HEK293T (cell line): ENCODE measurements at regions not wholly inside any gene's neighbourhood (a gene's known extent, or its start where the extent isn't known, plus 50 kb on each side); places are given as distances from the start of the nearest gene placed in this dataset.

Source experiments
- ARNT ChIP-seq: fragments of 450-650 bp; IDR thresholded peaks from 2 replicates; pipeline ENCODE4 v1.6.1; 2017; ENCODE audit warnings: mild to moderate bottlenecking
- BHLHE40 ChIP-seq: fragments of 450-650 bp; IDR thresholded peaks from 2 replicates; pipeline ENCODE4 v1.6.1; 2016; ENCODE audit warnings: mild to moderate bottlenecking, moderate library complexity, borderline replicate concordance
- ELF4 ChIP-seq: fragments of 450-650 bp; IDR thresholded peaks from 2 replicates; pipeline ENCODE4 v1.6.1; 2017; ENCODE audit warnings: antibody characterized with exemption
- FOXA1 ChIP-seq: fragments of 450-650 bp; IDR thresholded peaks from 2 replicates; pipeline ENCODE4 v1.6.1; 2016; ENCODE audit warnings: mild to moderate bottlenecking
- FOXK2 ChIP-seq: fragments of 450-650 bp; IDR thresholded peaks from 2 replicates; pipeline ENCODE4 v1.6.1; 2016; ENCODE audit warnings: mild to moderate bottlenecking
- FOXM1 ChIP-seq: fragments of 450-650 bp; IDR thresholded peaks from 2 replicates; pipeline ENCODE4 v1.6.1; 2017; ENCODE audit warnings: mild to moderate bottlenecking, borderline replicate concordance
- SP1 ChIP-seq: fragments of 450-650 bp; IDR thresholded peaks from 2 replicates; pipeline ENCODE4 v1.6.1; 2017
- SUZ12 ChIP-seq: fragments of 450-650 bp; IDR thresholded peaks from 2 replicates; pipeline ENCODE4 v1.6.1; 2016; ENCODE audit warnings: mild to moderate bottlenecking
- TARDBP ChIP-seq: fragments of 450-650 bp; IDR thresholded peaks from 2 replicates; pipeline ENCODE4 v1.6.1; 2016
- TF ChIP-seq, protein P1 (sequence below): fragments of 450-650 bp; IDR thresholded peaks from 2 replicates; pipeline ENCODE4 v1.6.1; 2016

DNA sequence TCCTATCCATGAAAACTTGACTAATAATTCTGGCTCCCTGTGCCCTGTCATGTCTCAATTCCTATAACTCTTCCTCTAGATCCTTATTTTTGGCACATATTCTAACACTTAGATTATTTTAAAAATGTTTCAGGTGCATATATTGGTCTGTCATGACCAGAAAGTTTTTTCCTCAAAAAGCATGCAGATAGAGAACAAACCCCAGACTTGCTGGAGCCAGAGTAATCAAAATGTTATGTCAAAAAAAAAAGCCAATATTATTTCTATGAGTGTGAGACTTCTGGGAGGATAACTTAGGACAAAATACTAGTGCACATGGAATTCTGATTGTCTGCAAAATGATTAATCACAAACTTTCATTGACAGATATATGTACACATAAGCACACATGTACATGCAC, 135.1 kb upstream of the MROH9 start:
- TF ChIP-seq FOXM1 (no peak), ELF4 (no peak), BHLHE40 (no peak), ARNT (no peak), SP1 (no peak), FOXK2 (no peak), FOXA1 (no peak), SUZ12 (no peak), TARDBP (no peak)
- TF ChIP-seq, protein P1, sequence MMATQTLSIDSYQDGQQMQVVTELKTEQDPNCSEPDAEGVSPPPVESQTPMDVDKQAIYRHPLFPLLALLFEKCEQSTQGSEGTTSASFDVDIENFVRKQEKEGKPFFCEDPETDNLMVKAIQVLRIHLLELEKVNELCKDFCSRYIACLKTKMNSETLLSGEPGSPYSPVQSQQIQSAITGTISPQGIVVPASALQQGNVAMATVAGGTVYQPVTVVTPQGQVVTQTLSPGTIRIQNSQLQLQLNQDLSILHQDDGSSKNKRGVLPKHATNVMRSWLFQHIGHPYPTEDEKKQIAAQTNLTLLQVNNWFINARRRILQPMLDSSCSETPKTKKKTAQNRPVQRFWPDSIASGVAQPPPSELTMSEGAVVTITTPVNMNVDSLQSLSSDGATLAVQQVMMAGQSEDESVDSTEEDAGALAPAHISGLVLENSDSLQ = no peak
